HG02884 (cell line): ENCODE measurements at regions not wholly inside any gene's neighbourhood (a gene's known extent, or its start where the extent isn't known, plus 50 kb on each side); places are given as distances from the start of the nearest gene placed in this dataset.
"Not testable (repeated sequence)": the region's sequence is repeated elsewhere in the genome, so short reads cannot be mapped to it uniquely, and the experiment has no call there.

Source experiments
- ATAC-seq: cut with Tn5 transposase; IDR thresholded peaks from one replicate; pipeline ENCODE4 v1.9.1; 2021; ENCODE audit warnings: mild to moderate bottlenecking, moderate library complexity; ENCODE audit not compliant: unreplicated experiment

DNA sequence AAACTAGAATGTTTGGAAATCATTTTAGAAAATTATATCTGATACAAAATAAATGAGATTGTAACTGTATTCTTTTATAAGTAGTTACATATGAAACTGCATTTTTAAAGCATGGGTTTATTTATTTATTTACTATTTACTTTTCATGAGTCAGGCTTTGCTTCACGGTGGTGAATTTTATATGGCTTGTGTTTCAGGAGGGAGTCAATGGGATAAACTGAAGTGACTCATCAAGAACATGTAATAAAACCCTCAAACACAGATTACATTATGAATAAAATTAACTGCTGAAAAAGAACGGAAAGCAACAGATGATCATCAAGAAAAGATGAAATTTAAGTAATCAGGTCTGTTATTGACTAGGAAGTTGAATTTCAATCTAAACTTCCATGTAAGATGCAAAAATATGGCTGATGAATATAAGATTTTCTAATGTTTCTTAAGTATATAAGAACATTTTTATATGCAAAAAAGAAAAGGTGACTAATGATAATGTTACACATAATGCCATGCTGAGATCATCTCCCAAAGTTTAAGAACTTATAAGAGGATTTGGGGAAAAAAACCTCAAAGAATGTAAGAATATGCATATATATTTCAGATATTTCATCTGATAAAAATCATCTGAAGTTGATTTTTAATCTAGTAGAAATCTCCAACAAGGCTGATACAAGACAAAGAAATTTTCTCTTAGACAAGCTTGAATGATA lies 383.6 kb downstream of the SLITRK1 start:
- no peak for ATAC-seq

- no peak for ATAC-seq
These were observed 384.2 kb downstream of the SLITRK1 start for GRCh38 chr13:83498045-83498444.

DNA sequence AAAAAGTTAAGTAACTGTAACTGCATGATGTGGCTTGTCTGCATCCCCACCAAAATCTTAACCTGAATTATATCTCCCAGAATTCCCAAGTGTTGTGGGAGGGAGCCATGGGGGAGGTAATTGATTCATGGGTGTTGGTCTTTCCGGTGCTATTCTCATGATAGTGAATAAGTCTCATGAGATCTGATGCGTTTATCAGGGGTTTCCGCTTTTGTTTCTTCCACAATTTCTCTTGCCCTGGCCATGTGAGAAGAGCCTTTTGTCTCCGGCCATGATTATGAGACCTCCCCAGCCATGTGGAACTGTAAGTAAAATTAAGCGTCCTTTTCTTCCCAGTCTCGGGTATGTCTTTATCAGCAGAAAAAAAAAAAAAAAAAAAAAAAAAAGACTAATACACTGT lies 385.8 kb downstream of the SLITRK1 start:
- no peak for ATAC-seq

- ATAC-seq, result no peak
These were observed 397.2 kb downstream of the SLITRK1 start for GRCh38 chr13:83485101-83485500.

DNA sequence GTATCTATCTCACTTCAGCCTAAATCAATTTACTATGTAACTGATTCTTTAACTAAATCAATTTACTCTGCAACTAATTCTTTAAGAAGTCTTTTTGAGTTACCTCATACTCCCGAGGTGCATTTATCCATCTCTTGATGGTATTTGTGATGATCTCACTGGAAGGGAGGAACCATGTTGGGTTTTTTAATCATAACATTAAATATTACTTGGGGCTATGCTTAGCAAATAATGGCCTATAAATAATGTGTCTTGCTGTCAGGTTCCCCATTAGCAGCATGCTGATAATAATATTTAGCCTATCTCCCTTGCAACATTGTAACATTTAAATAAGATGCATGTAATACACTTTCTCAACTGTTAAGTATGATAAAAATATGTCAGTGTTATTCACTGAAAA lies 411.3 kb downstream of the SLITRK1 start:
- ATAC-seq, result no peak

DNA sequence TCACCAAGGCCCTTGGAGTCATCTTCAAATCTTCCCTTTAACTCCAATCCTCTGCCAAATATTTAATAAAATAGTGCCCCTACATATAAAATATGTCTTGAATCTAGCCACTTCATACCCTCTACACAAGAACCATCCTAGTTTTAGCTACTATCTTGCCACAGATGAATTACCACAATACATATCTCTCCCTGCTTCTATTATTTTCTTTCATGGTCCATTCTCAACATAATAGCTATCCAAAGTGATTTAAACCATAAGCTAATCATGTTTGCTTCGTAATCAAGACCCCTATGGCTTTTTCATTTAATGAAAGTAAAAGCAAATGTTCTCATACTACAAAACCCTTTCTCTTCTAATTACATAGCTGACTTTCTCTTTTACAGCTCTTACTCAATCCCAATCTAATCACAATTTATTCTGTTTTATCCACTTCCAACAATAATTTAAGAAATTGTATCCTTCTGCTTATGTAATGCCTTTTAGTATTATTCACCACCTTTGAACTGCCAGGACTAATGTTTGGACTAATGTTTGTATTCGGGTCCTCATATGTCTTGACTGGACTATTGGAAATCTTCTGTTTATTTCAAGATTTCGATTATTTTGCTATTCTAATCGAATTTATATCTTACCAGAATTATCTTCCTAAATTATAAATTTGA lies 412.0 kb downstream of the SLITRK1 start:
- no peak for ATAC-seq

DNA sequence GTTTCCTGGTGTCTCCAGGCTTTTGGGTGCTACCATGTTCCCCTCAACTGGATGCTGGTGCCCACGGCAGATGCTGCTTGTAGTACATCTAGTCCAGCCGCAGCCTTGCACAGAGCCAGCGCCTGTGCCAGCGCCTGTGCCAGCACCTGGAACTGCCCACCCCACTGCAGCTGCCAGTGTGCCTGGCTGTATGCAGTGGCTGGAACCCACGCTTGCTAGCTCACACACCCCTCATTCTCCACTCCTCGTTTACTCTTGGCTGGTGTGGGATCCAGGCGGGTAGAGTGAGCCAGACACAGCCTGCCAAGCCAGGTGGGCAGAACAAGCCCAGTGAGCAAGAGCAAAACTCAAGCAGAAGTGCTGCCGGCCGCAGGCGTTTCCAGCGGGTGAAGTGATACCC lies 428.6 kb downstream of the SLITRK1 start:
- ATAC-seq, result no peak

- ATAC-seq, result no peak
These were observed 429.0 kb downstream of the SLITRK1 start for GRCh38 chr13:83453300-83453699.

GRCh38 chr13:83452292-83452950 lies 429.9 kb downstream of the SLITRK1 start:
- ATAC-seq, result no peak

- ATAC-seq, result no peak
These were observed 431.7 kb downstream of the SLITRK1 start for GRCh38 chr13:83450591-83450990.

DNA sequence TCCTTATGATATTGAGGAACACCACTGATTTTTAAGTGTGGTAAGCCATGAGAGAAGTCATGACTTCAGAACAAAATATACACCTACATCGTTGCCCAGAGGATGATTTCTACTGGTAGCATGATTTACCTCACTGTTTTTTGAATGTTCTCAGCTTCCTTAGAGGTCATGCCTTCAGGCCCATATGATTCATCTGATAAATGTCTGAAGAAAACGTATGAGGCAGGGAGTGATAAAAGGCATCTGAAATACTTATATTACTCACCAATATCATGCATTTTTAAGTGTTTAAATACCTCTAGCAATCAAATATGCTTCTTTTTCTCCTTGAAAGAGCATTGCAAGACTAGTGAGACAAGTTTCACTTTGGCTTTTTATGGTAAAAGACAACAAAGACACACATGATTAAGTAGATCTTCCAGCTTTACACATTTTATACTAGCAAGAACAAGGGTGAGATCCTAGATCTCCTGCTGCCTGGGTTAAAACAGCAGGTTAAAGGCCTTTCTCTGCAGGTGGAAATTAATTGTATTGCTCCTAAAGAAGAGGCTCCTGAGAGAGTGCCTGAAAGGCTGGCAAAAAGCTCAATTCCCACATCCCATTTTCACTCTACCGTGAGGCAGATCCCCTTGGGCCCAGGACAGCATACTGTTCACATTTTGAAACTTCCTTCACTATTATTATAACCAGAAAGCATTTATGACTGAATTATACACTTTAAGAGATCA lies 432.4 kb downstream of the SLITRK1 start:
- ATAC-seq, result no peak

- no peak for ATAC-seq
These were observed 441.8 kb downstream of the SLITRK1 start for GRCh38 chr13:83440465-83440864.

DNA sequence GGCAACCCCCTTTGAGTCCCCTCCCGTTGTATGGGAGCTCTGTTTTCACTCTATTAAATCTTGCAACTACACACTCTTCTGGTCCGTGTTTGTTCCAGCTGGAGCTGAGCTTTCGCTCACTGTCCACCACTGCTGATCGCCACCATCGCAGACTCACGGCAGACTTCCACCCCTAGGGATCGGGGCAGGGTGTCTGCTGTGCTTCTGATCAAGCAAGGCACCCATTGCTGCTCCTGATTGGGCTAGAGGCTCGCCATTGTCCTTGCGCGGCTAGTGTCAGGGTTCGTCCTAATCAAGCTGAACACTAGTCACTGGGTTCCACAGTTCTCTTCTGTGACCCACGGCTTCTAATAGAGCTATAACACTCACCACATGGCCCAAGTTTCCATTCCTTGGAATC lies 442.8 kb downstream of the SLITRK1 start:
- not testable (repeated sequence) for ATAC-seq

DNA sequence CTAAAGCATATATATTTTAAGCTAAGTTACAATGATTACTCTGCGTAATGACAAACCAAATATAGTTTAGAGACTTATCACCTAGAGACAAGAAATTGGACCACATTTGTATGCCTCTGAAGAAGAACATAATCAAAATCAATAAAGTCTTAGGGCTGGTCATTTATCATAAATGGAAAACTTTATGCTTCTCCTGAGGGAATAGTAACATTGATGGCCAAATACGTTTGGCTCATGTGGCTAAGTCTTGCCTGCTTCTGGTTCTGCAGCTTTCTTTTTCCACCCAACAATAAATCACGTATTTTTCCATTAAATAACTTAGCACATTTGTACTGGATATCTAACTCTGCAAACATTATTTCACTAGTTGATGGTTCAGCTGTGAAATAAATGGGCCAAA lies 458.4 kb downstream of the SLITRK1 start:
- no peak for ATAC-seq

- no peak for ATAC-seq
These were observed 458.9 kb downstream of the SLITRK1 start for GRCh38 chr13:83423381-83423780.

- ATAC-seq, result no peak
These were observed 467.9 kb downstream of the SLITRK1 start for GRCh38 chr13:83414393-83414792.

GRCh38 chr13:83386609-83387008 lies 495.7 kb downstream of the SLITRK1 start:
- no peak for ATAC-seq

DNA sequence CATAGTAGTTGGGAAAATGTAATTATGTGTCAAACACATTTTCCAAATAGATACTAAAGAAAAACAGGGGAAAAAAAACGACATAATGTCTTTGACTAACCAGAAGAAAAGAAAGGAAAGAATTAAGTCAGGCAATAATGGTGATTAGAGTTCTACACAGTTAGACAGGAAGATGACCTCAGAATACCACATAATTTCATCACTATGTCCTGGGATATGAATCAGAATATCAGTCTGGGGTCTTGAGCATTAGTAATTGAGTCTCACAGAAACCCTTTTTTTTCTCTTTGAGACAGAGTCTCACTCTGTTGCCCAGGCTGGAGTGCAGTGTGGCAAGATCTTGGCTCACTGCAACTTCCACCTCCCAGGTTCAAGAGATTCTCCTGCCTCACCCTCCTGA lies 503.4 kb downstream of the SLITRK1 start:
- no peak for ATAC-seq

- ATAC-seq, result no peak
These were observed 504.8 kb downstream of the SLITRK1 start for GRCh38 chr13:83377491-83377890.

- ATAC-seq, result no peak
These were observed 509.5 kb downstream of the SLITRK1 start for GRCh38 chr13:83372786-83373185.

DNA sequence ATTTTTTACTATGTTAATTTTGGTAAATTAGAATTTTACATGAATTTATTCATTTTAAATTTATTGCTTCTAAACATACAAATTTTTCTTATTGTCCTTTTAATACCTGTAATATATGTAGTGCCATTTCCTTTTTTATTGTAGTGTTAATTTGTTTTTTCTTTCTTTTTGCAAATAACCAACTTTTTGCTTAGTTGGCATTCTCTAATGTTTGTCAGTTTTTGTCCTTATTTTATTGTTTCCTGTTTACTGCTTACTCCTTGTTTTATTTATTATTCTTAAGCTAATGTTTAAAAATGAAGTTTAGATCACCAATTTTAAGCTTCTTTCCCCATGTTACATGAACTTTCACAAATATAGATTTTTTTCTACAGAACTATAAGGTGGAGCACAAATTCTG lies 516.6 kb downstream of the SLITRK1 start:
- no peak for ATAC-seq

DNA sequence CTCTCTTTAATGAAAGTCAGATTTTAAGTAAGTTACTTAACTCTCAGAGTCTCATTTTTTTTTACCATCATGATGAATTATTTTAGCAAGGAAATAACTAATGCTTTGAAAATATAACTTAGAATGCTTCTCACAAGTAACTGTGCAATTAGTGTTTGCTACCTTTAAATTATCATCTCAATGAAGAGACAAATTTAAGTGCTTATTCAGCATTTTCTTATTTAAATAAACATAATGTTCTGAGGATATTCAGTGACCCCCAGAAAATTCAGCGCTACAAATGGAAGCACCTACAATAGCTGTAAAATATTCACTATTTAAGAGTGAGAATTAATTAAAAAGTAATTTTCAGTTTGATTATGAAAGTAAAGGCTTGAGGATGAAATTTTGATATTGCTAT lies 527.2 kb downstream of the SLITRK1 start:
- ATAC-seq, result no peak
